ENCODE measurements at regions not wholly inside any gene's neighbourhood (a gene's known extent, or its start where the extent isn't known, plus 50 kb on each side); places are given as distances from the start of the nearest gene placed in this dataset.

GRCh38 chr20:54385746-54386145, 89.6 kb upstream of the DOK5 start:
- ATAC-seq (no peak), DNase-seq (ENCODE audit: low spot score) (no peak)
- CTCF ChIA-PET, result no interaction called here
- no peaks in the 10 kb centered on the region for H3K36me3 Mint-ChIP-seq
- TF ChIP-seq SP1 (CRISPR knock-in tag; conservative IDR thresholded peaks at IDR 0.05) (no peak), SMAD4 (CRISPR knock-in tag; IDR thresholded peaks at IDR 0.05) (no peak), JUN (CRISPR knock-in tag; IDR thresholded peaks at IDR 0.05) (no peak), ESRRA (CRISPR knock-in tag; IDR thresholded peaks at IDR 0.05; ENCODE audit: borderline replicate concordance) (no peak), ZNF396 (CRISPR knock-in tag; IDR thresholded peaks at IDR 0.05; ENCODE audit: borderline replicate concordance) (no peak), ATF6 (CRISPR knock-in tag; IDR thresholded peaks at IDR 0.05) (no peak), CTCF (IDR thresholded peaks at IDR 0.05) (no peak), ARID4B (CRISPR knock-in tag; IDR thresholded peaks at IDR 0.05; ENCODE audit: borderline replicate concordance) (no peak), NFYB (CRISPR knock-in tag; conservative IDR thresholded peaks at IDR 0.05; ENCODE audit: low read depth) (no peak), ATF2 (CRISPR knock-in tag; IDR thresholded peaks at IDR 0.05; ENCODE audit: borderline replicate concordance, low read depth) (no peak), SOX15 (CRISPR knock-in tag; IDR thresholded peaks at IDR 0.05) (no peak), ZSCAN18 (CRISPR knock-in tag; IDR thresholded peaks at IDR 0.05) (no peak)
- H3K27ac Mint-ChIP-seq, result no peak overlapping the region
- POLR2A ChIA-PET, result no interaction called here
- peaks cover 8% of the 10 kb centered on the region for H3K9me3 Mint-ChIP-seq
- no peak overlapping the region for H3K4me3 Mint-ChIP-seq
- no peaks in the 10 kb centered on the region for H3K27me3 Mint-ChIP-seq (ENCODE audit: low read depth)
- H3K4me1 Mint-ChIP-seq, result peaks cover 20% of the 10 kb centered on the region

GRCh38 chr20:54389596-54390280, 85.7 kb upstream of the DOK5 start:
- no peak for TF ChIP-seq ZSCAN18 (CRISPR knock-in tag; IDR thresholded peaks at IDR 0.05)
- TF ChIP-seq KAT7 (CRISPR knock-in tag; IDR thresholded peaks at IDR 0.05; ENCODE audit: borderline replicate concordance), result no peak
- no peaks in the 10 kb centered on the region for H3K27me3 Mint-ChIP-seq (ENCODE audit: low read depth)
- no peaks in the 10 kb centered on the region for H3K4me1 Mint-ChIP-seq
- ATAC-seq (no peak), DNase-seq (ENCODE audit: low spot score) (no peak)
- no peak overlapping the region for H3K4me3 Mint-ChIP-seq
- H3K27ac Mint-ChIP-seq, result no peak overlapping the region
- no peaks in the 10 kb centered on the region for H3K9me3 Mint-ChIP-seq
- ChIA-PET CTCF (no interaction called here), POLR2A (no interaction called here)
- H3K36me3 Mint-ChIP-seq, result no peaks in the 10 kb centered on the region
